ENCODE measurements at regions not wholly inside any gene's neighbourhood (a gene's known extent, or its start where the extent isn't known, plus 50 kb on each side); places are given as distances from the start of the nearest gene placed in this dataset.
"Not testable (repeated sequence)": the region's sequence is repeated elsewhere in the genome, so short reads cannot be mapped to it uniquely, and the experiment has no call there.

DNA sequence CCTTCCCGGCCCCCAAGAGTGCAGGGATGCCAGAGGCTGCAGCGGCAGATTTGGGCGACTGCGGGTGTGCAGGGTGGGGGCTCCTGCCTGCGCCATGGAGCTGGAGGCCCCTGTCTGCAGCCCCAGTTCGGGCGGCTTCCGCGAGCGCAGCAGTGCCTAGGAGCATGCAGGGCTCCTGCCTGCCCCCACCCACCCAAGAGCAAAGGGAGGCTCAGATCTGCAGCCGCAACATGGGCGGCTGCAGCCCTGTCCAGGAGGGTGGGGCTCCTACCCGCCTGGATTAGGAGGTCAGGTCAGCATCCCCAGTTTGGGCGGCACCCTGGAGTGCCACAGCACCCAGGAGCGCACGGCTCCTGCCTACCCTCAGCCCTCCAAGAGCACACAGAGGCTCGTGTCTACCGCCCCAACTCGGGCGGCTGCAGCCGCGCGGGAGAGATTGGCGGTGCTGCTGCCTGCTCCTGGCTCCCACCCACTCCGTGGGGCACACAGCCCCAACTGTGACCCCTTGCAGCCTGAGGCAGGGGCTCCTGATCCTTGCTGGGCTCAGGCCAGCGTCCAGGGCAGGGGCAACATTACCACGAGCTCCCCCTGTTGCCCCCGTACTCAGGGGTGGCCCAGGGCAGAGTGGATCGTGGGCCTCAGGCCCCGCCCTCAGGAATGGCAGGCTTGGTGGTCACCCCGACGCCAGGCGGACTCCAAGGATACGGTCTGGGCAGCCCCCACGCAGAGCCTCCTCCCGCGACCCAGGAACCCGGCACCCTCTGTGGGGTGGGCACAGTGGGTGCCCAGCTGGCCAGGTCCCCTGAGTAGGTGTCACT, 55.5 kb upstream of the UNC93A start:
- Histone ChIP-seq H3K27me3 (ENCODE audit: control insufficient read depth in 3 of 3, insufficient read depth in 3 of 3, low read length in 3 of 3) (peaks cover 0 to 5% (median 0%) of the 10 kb centered on the region in 3 donors), H3K27ac (ENCODE audit: low read depth in 1 of 3, low read length in 2 of 3) (no peak overlapping the region), H3K36me3 (ENCODE audit: control insufficient read depth in 3 of 3, insufficient read depth in 2 of 3, low read depth in 1 of 3, low read length in 3 of 3) (no peaks in the 10 kb centered on the region), H3K9me3 (ENCODE audit: control insufficient read depth in 2 of 2, insufficient read depth in 1 of 2, low read depth in 1 of 2, low read length in 1 of 2) (no peaks in the 10 kb centered on the region), H3K4me1 (ENCODE audit: control insufficient read depth in 3 of 3, insufficient read depth in 2 of 3, low read depth in 1 of 3, low read length in 2 of 3) (peaks cover 0 to 33% (median 3%) of the 10 kb centered on the region in 3 donors), H3K4me3 (ENCODE audit: low read depth in 1 of 3, low read length in 3 of 3) (no peak overlapping the region)
- WGBS, 3 donors, result 91 to 92% (median 92%) methylated on average over 33 to 38 of the region's 38 CpGs
- no peak for DNase-seq
- FAIRE-seq, result no peak

- peaks cover 0 to 5% (median 0%) of the 10 kb centered on the region in 3 donors for H3K27me3 ChIP-seq (ENCODE audit: control insufficient read depth in 3 of 3, insufficient read depth in 3 of 3, low read length in 3 of 3)
- no peak overlapping the region for H3K27ac ChIP-seq (ENCODE audit: low read depth in 1 of 3, low read length in 2 of 3)
- no peaks in the 10 kb centered on the region for H3K36me3 ChIP-seq (ENCODE audit: control insufficient read depth in 3 of 3, insufficient read depth in 2 of 3, low read depth in 1 of 3, low read length in 3 of 3)
- peaks cover 0 to 39% (median 3%) of the 10 kb centered on the region in 3 donors for H3K4me1 ChIP-seq (ENCODE audit: control insufficient read depth in 3 of 3, insufficient read depth in 2 of 3, low read depth in 1 of 3, low read length in 2 of 3)
- WGBS, 3 donors, result 89 to 97% (median 92%) methylated on average over 15 to 16 of the region's 16 CpGs
- H3K9me3 ChIP-seq (ENCODE audit: control insufficient read depth in 2 of 2, insufficient read depth in 1 of 2, low read depth in 1 of 2, low read length in 1 of 2), result no peaks in the 10 kb centered on the region
- FAIRE-seq (no peak), DNase-seq (no peak)
- no peak overlapping the region for H3K4me3 ChIP-seq (ENCODE audit: low read depth in 1 of 3, low read length in 3 of 3)
Measured at GRCh38 chr6:167236239-167236571, 54.9 kb upstream of the UNC93A start.

DNA sequence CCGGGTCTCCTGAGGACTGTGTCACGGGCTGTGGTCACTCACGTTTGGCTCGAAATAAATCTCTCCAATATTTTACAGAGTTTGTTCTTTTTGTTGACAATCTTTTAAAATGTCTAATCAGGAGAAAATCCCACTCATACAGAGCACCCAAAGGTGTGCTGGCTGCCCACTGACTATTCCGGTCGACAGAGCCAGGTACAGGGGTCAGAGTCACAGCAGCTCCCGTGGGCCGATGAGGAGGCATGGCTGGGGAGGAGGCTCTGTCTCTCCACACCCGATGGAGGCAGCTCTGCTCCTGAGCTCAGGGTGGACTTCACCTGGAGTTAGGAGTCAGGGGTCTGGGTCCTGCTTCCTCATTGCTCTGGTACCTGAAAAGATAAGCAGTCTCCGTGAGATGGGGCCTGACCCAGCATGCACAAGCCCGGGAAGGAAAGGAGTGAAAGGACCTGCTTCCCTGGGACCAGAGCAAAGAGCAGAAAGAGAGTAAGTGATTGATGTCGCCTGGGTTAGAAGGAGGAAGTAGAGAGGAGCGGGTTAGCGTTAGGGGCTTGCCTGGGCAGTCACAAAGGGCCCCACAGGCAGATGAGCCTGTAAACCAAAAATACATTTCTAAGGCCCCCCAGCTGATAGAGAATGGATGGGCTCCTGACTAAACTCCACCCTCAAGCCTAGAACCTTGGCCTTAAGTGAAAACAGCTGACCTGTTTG, 53.5 kb upstream of the UNC93A start:
- H3K4me1 ChIP-seq (ENCODE audit: control insufficient read depth in 3 of 3, insufficient read depth in 2 of 3, low read depth in 1 of 3, low read length in 2 of 3), result peaks cover 0 to 49% (median 3%) of the 10 kb centered on the region in 3 donors
- no peak for FAIRE-seq
- WGBS, 3 donors, result 59 to 69% (median 62%) methylated on average over 14 of the region's 14 CpGs

GRCh38 chr6:167238146-167238693, 52.9 kb upstream of the UNC93A start:
- FAIRE-seq (no peak), DNase-seq (no peak)
- Histone ChIP-seq H3K27me3 (ENCODE audit: control insufficient read depth in 3 of 3, insufficient read depth in 3 of 3, low read length in 3 of 3) (peaks cover 0 to 5% (median 0%) of the 10 kb centered on the region in 3 donors), H3K27ac (ENCODE audit: low read depth in 1 of 3, low read length in 2 of 3) (peak overlapping the region in 1 of 3 donors; percentile 57), H3K4me3 (ENCODE audit: low read depth in 1 of 3, low read length in 3 of 3) (no peak overlapping the region), H3K9me3 (ENCODE audit: control insufficient read depth in 2 of 2, insufficient read depth in 1 of 2, low read depth in 1 of 2, low read length in 1 of 2) (no peaks in the 10 kb centered on the region), H3K36me3 (ENCODE audit: control insufficient read depth in 3 of 3, insufficient read depth in 2 of 3, low read depth in 1 of 3, low read length in 3 of 3) (no peaks in the 10 kb centered on the region), H3K4me1 (ENCODE audit: control insufficient read depth in 3 of 3, insufficient read depth in 2 of 3, low read depth in 1 of 3, low read length in 2 of 3) (peaks cover 0 to 53% (median 3%) of the 10 kb centered on the region in 3 donors)
- WGBS, 3 donors, result 57 to 73% (median 58%) methylated on average over 14 of the region's 14 CpGs

More for the DNA sequence above, 53.5 kb upstream of the UNC93A start:
- Histone ChIP-seq H3K36me3 (ENCODE audit: control insufficient read depth in 3 of 3, insufficient read depth in 2 of 3, low read depth in 1 of 3, low read length in 3 of 3) (no peaks in the 10 kb centered on the region), H3K27me3 (ENCODE audit: control insufficient read depth in 3 of 3, insufficient read depth in 3 of 3, low read length in 3 of 3) (peaks cover 0 to 5% (median 0%) of the 10 kb centered on the region in 3 donors), H3K4me3 (ENCODE audit: low read depth in 1 of 3, low read length in 3 of 3) (no peak overlapping the region), H3K27ac (ENCODE audit: low read depth in 1 of 3, low read length in 2 of 3) (peak overlapping the region in 1 of 3 donors; percentile 57), H3K9me3 (ENCODE audit: control insufficient read depth in 2 of 2, insufficient read depth in 1 of 2, low read depth in 1 of 2, low read length in 1 of 2) (no peaks in the 10 kb centered on the region)
- DNase-seq, result peak in 1 of 2 donors; percentile 61

DNA sequence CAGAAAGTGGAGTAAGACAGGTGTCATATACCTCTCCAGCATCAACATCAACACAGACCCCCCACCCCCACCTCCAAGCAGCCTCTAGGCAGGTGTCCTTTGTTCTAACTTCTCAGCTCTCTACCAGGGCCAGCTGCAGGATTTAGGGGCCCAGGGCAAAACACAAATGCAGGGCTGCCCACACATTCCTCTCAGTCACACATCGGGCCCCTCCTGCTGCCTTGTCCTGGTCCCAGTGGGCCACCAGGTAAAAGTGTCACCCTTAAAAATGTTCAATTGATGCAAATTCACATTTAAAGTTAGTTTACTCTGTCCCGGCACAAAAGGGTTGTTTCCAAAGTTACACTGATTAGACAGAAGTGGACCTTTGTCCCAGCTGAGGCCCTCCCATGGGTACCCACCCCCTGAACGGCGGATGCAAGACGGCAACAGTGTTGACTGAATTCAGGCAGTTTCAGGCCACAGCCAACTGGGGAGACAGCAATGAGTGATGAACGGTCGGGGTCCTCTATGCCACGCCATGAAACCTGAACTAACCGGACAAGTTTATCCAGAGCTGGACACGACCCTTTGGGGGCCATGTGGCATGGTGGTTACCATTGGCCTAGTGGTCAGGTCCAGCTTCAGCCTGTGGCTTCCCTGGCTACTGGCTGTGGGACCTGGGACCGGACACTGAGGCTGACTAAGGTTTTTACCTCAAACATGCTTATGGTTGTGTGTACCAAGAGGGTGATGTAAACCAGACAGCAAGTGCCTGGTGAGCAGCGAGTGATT, 52.2 kb upstream of the UNC93A start:
- no peak overlapping the region for H3K4me3 ChIP-seq (ENCODE audit: low read depth in 1 of 3, low read length in 3 of 3)
- 40 to 66% (median 40%) methylated on average over 12 of the region's 12 CpGs for WGBS, 3 donors
- peak overlapping the region in 1 of 3 donors; percentile 57 for H3K27ac ChIP-seq (ENCODE audit: low read depth in 1 of 3, low read length in 2 of 3)
- peak in 1 of 2 donors; percentile 75 for DNase-seq
- peaks cover 0 to 51% (median 3%) of the 10 kb centered on the region in 3 donors for H3K4me1 ChIP-seq (ENCODE audit: control insufficient read depth in 3 of 3, insufficient read depth in 2 of 3, low read depth in 1 of 3, low read length in 2 of 3)
- H3K27me3 ChIP-seq (ENCODE audit: control insufficient read depth in 3 of 3, insufficient read depth in 3 of 3, low read length in 3 of 3), result peaks cover 0 to 5% (median 0%) of the 10 kb centered on the region in 3 donors
- no peaks in the 10 kb centered on the region for H3K36me3 ChIP-seq (ENCODE audit: control insufficient read depth in 3 of 3, insufficient read depth in 2 of 3, low read depth in 1 of 3, low read length in 3 of 3)
- H3K9me3 ChIP-seq (ENCODE audit: control insufficient read depth in 2 of 2, insufficient read depth in 1 of 2, low read depth in 1 of 2, low read length in 1 of 2), result no peaks in the 10 kb centered on the region
- FAIRE-seq, result no peak

DNA sequence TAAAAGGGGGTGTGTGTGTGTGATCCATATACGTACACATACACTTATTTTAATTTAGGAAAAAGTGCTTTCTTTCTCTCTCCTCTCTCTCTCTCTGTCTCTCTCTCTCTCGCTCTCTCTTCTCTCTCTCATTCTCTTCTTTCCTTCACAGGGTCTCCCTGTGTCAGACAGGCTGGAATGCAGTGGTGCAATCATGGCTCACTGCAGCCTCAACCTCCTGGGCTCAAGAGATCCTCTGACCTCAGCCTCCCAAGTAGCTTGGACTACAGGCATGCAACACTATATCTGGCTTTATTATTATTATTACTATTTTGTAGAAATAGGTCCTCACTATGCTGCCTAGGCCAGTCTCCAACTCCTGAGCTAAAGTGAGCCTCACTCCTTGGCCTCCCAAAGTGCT, 51.6 kb upstream of the UNC93A start:
- H3K9me3 ChIP-seq (ENCODE audit: control insufficient read depth in 2 of 2, insufficient read depth in 1 of 2, low read depth in 1 of 2, low read length in 1 of 2); DNase-seq; H3K36me3 ChIP-seq (ENCODE audit: control insufficient read depth in 3 of 3, insufficient read depth in 2 of 3, low read depth in 1 of 3, low read length in 3 of 3); H3K4me3 ChIP-seq (ENCODE audit: low read depth in 1 of 3, low read length in 3 of 3); FAIRE-seq; H3K27me3 ChIP-seq (ENCODE audit: control insufficient read depth in 3 of 3, insufficient read depth in 3 of 3, low read length in 3 of 3): not testable (repeated sequence)
- 62 to 86% (median 78%) methylated on average over 2 of the region's 2 CpGs for WGBS, 3 donors
- Histone ChIP-seq H3K27ac (ENCODE audit: low read depth in 1 of 3, low read length in 2 of 3) (peak overlapping the region in 1 of 3 donors; percentile 57), H3K4me1 (ENCODE audit: control insufficient read depth in 3 of 3, insufficient read depth in 2 of 3, low read depth in 1 of 3, low read length in 2 of 3) (peaks cover 0 to 51% (median 3%) of the 10 kb centered on the region in 3 donors)

- Histone ChIP-seq H3K27me3 (ENCODE audit: control insufficient read depth in 3 of 3, insufficient read depth in 3 of 3, low read length in 3 of 3) (peaks cover 0 to 3% (median 0%) of the 10 kb centered on the region in 3 donors), H3K4me1 (ENCODE audit: control insufficient read depth in 3 of 3, insufficient read depth in 2 of 3, low read depth in 1 of 3, low read length in 2 of 3) (peaks cover 0 to 51% (median 3%) of the 10 kb centered on the region in 3 donors), H3K36me3 (ENCODE audit: control insufficient read depth in 3 of 3, insufficient read depth in 2 of 3, low read depth in 1 of 3, low read length in 3 of 3) (no peaks in the 10 kb centered on the region), H3K9me3 (ENCODE audit: control insufficient read depth in 2 of 2, insufficient read depth in 1 of 2, low read depth in 1 of 2, low read length in 1 of 2) (no peaks in the 10 kb centered on the region), H3K4me3 (ENCODE audit: low read depth in 1 of 3, low read length in 3 of 3) (no peak overlapping the region), H3K27ac (ENCODE audit: low read depth in 1 of 3, low read length in 2 of 3) (no peak overlapping the region)
- DNase-seq (no peak), FAIRE-seq (no peak)
- 89 to 92% (median 89%) methylated on average over 15 to 18 of the region's 18 CpGs for WGBS, 3 donors
Measured at GRCh38 chr6:167240034-167240541, 51.0 kb upstream of the UNC93A start.
